Activated T-helper 2 cell treated with anti-CD3 and anti-CD28 coated beads, Interferon-gamma antibody, Interleukin-2, Interleukin-4, amounts not matched to agents 10 μg/mL and 5 μg/mL and 100 μg/mL, durations not matched to agents 14 hours and 24 hours and 36 hours (primary cell): ENCODE measurements at regions not wholly inside any gene's neighbourhood (a gene's known extent, or its start where the extent isn't known, plus 50 kb on each side); places are given as distances from the start of the nearest gene placed in this dataset.

Experiments
- DNase-seq: peaks from one replicate; pipeline ENCODE4 v3.0.0; 2021; ENCODE audit warnings: low spot score
- H3K27ac Mint-ChIP-seq: one replicate; pipeline ENCODE4 v1.8.0; 2021; ENCODE audit warnings: mixed read lengths
- H3K27me3 Mint-ChIP-seq: one replicate; pipeline ENCODE4 v1.8.0; 2021; ENCODE audit warnings: low read depth, mixed read lengths
- H3K36me3 Mint-ChIP-seq: one replicate; pipeline ENCODE4 v1.8.0; 2021; ENCODE audit warnings: low read depth, mixed read lengths
- H3K4me1 Mint-ChIP-seq: one replicate; pipeline ENCODE4 v1.8.0; 2021; ENCODE audit warnings: low read depth, mixed read lengths
- H3K4me3 Mint-ChIP-seq: one replicate; pipeline ENCODE4 v1.8.0; 2021; ENCODE audit warnings: low read depth, mild to moderate bottlenecking, moderate library complexity, mixed read lengths
- H3K9me3 Mint-ChIP-seq: one replicate; pipeline ENCODE4 v1.8.0; 2021; ENCODE audit warnings: mixed read lengths
- intact Hi-C: fragments of 100-400 bp; cut with micrococcal nuclease; formaldehyde crosslinking; loops from one replicate; pipeline ENCODE4 v1.15.1; 2023

DNA sequence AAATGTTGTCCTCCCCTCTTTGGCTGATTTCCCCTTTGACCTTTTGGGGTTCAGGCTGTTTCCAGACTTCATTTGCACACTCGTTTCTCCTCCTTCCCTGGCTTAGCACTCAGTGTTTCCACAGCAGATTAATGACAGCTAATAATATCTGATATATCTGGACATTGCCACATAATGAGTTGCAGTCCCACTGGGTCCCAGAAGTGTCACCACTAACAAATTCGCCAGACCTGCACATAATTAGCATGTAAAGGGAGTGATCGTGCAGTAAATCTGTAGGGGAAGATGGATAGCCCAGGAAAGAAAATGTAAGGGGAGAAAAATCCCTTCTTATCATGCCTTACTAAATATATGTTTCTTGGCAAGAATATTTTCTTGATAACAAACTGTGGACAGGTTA is 922.1 kb downstream of the TFAP2A start:
- no peaks in the 10 kb centered on the region for H3K36me3 Mint-ChIP-seq
- no peak overlapping the region for H3K27ac Mint-ChIP-seq
- no peaks in the 10 kb centered on the region for H3K27me3 Mint-ChIP-seq
- H3K9me3 Mint-ChIP-seq = peaks cover 22% of the 10 kb centered on the region
- no peak overlapping the region for H3K4me3 Mint-ChIP-seq
- no peak for DNase-seq
- H3K4me1 Mint-ChIP-seq = no peaks in the 10 kb centered on the region
- intact Hi-C loops = no loop called here

DNA sequence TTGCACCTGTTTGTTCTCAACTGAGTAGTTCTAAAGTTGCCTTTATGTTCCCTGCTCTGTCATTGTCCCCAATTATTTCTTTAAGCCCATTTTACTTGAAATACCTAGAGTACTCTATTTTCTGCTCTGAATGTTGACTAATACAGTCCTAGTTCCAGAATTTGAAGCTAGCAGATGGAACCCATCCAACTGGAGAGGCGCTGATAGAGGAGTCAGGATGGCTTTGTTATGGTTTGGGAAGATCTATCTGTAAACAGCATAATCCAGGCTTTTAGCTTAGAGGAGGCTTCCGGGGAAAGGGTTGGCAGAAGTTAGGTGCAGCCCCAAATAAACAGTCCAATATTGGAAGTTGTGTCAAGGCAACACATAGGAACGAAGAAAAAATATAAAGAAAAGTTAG is 927.7 kb downstream of the TFAP2A start:
- intact Hi-C loops = no loop called here
- H3K27me3 Mint-ChIP-seq = no peaks in the 10 kb centered on the region
- H3K36me3 Mint-ChIP-seq = no peaks in the 10 kb centered on the region
- H3K4me1 Mint-ChIP-seq = no peaks in the 10 kb centered on the region
- peaks cover 4% of the 10 kb centered on the region for H3K9me3 Mint-ChIP-seq
- no peak overlapping the region for H3K27ac Mint-ChIP-seq
- H3K4me3 Mint-ChIP-seq = no peak overlapping the region
- DNase-seq = no peak

DNA sequence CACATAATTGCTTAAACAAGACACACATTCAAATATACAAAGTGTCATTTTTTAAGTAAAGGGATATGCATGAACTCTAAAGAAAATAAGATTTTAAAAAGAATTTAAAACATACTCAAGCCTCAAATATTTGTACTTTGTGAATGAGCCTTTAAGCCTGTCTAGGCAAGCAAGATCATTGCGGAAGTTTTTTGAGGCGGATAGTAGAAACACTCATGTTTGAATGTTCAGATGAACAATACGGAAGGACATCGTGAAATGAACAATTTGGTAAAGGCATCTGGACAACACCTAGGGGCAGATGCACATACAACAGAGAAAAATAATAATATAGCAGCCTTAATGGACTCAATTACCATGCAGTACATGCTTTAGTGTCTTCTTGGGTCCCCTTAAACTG is 928.9 kb downstream of the TFAP2A start:
- DNase-seq = no peak
- H3K9me3 Mint-ChIP-seq = peaks cover 4% of the 10 kb centered on the region
- H3K4me3 Mint-ChIP-seq = no peak overlapping the region
- H3K27ac Mint-ChIP-seq = no peak overlapping the region
- H3K27me3 Mint-ChIP-seq = no peaks in the 10 kb centered on the region
- H3K36me3 Mint-ChIP-seq = no peaks in the 10 kb centered on the region
- intact Hi-C loops = no loop called here
- H3K4me1 Mint-ChIP-seq = no peaks in the 10 kb centered on the region

DNA sequence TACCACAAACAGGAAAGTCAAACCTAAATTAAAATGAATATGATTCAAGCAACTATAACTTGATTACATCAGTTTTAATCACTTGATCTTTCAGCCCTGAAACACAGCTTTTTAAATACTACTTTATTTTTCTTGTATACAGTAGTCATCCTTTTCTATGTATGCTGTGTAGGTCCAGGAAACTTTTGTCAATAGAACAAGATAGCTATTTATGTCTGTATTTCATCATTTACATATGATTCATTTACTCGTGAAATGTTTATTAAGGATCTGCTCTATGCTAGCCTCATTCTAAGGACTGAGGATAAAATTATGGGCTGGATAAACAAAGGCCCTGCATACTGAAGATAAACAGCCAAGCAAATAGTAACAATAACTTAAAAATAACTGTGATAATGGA is 930.2 kb downstream of the TFAP2A start:
- no peaks in the 10 kb centered on the region for H3K27me3 Mint-ChIP-seq
- no peak overlapping the region for H3K4me3 Mint-ChIP-seq
- no peaks in the 10 kb centered on the region for H3K36me3 Mint-ChIP-seq
- no peak for DNase-seq
- no peak overlapping the region for H3K27ac Mint-ChIP-seq
- H3K9me3 Mint-ChIP-seq = no peaks in the 10 kb centered on the region
- no peaks in the 10 kb centered on the region for H3K4me1 Mint-ChIP-seq
- intact Hi-C loops = no loop called here

DNA sequence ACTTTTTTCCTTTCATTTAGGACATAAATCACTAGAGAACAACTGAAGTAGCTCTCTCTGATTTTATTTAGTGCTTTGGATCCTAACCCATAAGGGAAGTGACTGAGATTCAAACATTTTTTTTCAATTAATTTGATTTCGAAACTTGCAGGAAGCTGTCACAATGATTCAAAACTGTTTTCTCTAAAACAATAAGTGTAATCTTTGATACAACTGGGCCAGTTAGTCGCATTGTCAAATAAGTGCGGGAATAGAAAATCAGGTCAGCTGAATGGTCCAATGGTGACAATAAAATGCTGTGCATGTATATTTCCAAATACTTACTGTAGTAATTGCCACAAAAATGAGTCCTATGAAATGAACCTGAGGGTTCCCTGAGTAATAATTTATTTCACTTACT is 930.8 kb downstream of the TFAP2A start:
- Mint-ChIP-seq H3K9me3 (no peaks in the 10 kb centered on the region), H3K4me3 (no peak overlapping the region), H3K27me3 (no peaks in the 10 kb centered on the region), H3K4me1 (no peaks in the 10 kb centered on the region), H3K27ac (no peak overlapping the region), H3K36me3 (no peaks in the 10 kb centered on the region)
- no peak for DNase-seq
- intact Hi-C loops = no loop called here

DNA sequence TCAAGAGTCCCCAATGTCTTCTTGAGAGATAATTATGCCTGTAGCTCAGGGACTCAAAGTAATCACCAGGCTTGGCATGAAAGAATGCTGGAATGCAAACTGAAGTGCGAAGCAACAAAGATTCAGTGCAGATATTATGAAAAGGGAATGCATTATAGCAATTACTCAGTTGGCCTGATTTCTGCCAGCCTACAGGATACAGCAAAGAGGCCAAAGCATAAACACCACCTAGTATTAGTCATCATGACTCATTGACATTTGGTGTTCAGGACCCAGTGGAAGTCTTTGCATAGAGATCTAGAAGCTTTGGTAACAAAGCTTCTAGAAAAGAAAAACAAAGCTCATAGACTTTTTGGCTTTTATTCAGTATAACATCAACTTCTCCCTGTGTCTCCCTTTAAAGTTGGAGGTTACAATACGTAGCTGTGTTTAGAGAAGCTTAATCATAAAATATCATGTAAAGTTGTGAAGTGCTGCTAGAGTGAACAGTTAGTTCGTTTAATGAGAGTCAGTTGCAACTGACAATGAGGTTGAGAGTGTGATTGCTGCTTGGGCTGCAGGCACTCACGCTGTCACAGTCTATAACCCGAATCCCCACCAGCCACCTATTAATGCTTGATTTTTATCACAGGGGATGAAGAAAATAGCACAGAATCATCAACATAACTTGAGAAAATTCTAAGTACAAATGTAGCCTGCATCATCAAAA is 932.7 kb downstream of the TFAP2A start:
- Mint-ChIP-seq H3K4me3 (no peak overlapping the region), H3K4me1 (no peaks in the 10 kb centered on the region), H3K9me3 (no peaks in the 10 kb centered on the region), H3K36me3 (no peaks in the 10 kb centered on the region), H3K27me3 (no peaks in the 10 kb centered on the region), H3K27ac (no peak overlapping the region)
- DNase-seq = no peak
- intact Hi-C loops = no loop called here

DNA sequence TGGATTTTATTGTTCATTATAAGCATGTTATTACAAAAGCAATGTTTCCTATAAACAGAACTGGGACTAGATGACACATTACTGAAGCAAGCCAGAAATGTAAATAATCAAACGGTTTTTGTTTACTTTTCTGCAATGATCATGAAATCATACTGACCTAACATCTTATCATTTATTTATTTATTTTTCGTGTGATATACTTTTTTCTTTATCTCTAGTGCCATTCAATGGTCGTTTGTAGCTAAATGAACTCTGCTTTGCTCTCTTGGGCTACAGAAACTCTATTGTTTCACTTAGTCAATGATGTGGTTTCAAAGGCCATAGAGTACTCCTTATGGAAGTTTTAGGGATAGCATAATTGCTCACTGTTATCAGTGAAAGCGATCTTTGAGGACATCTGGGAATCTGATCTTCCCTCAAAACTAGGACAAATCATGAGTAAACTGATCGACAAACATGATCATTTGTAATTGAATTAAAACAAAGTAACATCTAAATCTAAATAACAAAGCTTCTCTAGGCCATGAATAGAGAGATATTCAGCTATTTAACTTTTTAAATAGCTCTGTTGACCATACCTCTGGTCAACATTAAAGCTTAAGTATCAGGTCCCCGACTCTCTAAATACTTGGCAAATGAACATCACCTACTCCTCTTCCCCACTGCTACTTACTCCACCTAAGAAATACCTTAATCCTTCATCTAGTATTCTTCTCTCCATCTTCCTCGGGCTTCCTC is 933.4 kb downstream of the TFAP2A start:
- no peaks in the 10 kb centered on the region for H3K27me3 Mint-ChIP-seq
- H3K4me3 Mint-ChIP-seq = no peak overlapping the region
- DNase-seq = no peak
- intact Hi-C loops = no loop called here
- H3K9me3 Mint-ChIP-seq = no peaks in the 10 kb centered on the region
- H3K27ac Mint-ChIP-seq = no peak overlapping the region
- no peaks in the 10 kb centered on the region for H3K4me1 Mint-ChIP-seq
- no peaks in the 10 kb centered on the region for H3K36me3 Mint-ChIP-seq

DNA sequence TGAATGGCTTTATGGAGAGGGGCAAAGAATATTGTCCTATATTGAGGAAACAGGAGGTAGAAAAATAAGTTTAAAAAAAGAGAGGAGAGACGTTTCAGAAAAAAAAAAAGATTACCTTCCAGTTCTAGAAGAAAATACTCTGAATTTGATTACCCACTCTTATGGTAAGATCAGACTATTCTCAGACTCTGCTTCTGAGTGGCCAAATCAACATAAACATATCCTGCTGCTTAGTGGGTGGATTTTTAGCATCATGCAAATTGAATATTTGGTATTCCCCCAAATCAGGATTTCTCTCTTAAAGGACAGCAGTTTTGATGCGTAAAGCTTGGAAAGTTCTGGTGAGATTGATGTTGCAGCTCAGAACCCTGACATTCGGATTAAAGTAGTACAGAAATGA is 946.6 kb downstream of the TFAP2A start:
- Mint-ChIP-seq H3K4me1 (no peaks in the 10 kb centered on the region), H3K36me3 (no peaks in the 10 kb centered on the region), H3K9me3 (peaks cover 7% of the 10 kb centered on the region), H3K27me3 (no peaks in the 10 kb centered on the region), H3K4me3 (no peak overlapping the region), H3K27ac (no peak overlapping the region)
- intact Hi-C loops = no loop called here
- no peak for DNase-seq

DNA sequence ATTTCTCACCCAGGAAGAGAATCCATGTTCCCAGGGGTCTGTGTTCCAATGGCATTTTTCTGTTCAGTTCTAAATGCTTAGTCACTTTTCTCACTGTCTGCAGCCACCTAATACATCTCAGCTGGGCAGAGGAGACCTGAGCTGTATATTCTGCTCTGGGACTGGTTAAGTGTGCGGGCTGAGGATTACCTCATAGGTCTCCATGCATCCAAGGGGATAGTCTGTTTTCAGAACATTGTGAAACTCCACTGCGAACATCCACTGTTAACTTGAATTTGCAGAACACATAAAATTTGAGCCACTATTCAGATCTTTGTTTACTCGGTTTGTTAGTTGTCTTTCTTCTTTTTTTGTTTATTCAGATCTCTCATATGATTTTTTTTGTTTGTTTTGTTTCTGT is 947.1 kb downstream of the TFAP2A start:
- no peaks in the 10 kb centered on the region for H3K36me3 Mint-ChIP-seq
- no peak overlapping the region for H3K4me3 Mint-ChIP-seq
- no peaks in the 10 kb centered on the region for H3K27me3 Mint-ChIP-seq
- no peak overlapping the region for H3K27ac Mint-ChIP-seq
- intact Hi-C loops = no loop called here
- peaks cover 7% of the 10 kb centered on the region for H3K9me3 Mint-ChIP-seq
- H3K4me1 Mint-ChIP-seq = no peaks in the 10 kb centered on the region
- DNase-seq = no peak

DNA sequence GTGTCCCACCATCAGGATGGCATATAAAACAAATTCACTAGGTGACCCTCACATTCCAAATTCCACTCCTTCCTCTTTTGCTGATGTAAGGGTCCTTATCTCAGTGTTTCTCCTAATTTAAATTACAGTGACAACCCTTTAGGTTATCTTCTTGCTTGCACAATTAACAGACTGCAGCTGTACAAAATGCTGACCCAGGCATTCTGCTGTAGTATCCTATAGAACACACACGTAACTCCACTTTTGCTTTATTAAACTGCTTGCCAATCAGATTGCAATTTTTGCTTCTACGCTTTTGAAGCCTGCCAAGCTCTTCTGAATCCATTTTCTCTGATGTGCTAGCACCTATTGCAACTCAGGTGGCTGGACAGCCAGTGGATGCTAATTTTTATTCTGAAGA is 950.3 kb downstream of the TFAP2A start:
- H3K36me3 Mint-ChIP-seq = no peaks in the 10 kb centered on the region
- H3K4me3 Mint-ChIP-seq = no peak overlapping the region

DNA sequence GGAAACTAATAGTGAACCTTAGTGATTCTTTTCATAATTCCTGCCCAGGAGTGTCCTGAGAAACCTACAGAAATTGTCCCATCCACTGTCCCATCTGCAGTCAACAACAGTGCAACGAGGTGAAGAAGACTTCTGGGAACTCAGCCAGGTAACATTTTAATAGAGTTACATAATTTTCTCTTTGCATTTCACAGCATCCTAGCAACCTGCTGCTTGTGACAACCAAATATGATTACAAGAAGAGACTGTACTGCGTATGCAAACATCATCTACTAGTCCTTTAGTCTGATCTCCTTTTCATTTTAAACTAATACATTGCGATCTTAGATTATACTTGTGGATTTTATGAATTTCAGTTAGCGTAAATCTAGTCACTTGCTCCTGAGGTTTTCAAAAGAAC is 951.6 kb downstream of the TFAP2A start:
- no peaks in the 10 kb centered on the region for H3K36me3 Mint-ChIP-seq
- H3K9me3 Mint-ChIP-seq = no peaks in the 10 kb centered on the region
- H3K4me1 Mint-ChIP-seq = no peaks in the 10 kb centered on the region
- intact Hi-C loops = no loop called here
- no peak for DNase-seq
- H3K27me3 Mint-ChIP-seq = no peaks in the 10 kb centered on the region
- no peak overlapping the region for H3K4me3 Mint-ChIP-seq
- H3K27ac Mint-ChIP-seq = no peak overlapping the region

More for the DNA sequence above, 950.3 kb downstream of the TFAP2A start:
- Mint-ChIP-seq H3K27ac (no peak overlapping the region), H3K4me1 (no peaks in the 10 kb centered on the region), H3K27me3 (no peaks in the 10 kb centered on the region), H3K9me3 (no peaks in the 10 kb centered on the region)
- intact Hi-C loops = no loop called here
- DNase-seq = no peak

DNA sequence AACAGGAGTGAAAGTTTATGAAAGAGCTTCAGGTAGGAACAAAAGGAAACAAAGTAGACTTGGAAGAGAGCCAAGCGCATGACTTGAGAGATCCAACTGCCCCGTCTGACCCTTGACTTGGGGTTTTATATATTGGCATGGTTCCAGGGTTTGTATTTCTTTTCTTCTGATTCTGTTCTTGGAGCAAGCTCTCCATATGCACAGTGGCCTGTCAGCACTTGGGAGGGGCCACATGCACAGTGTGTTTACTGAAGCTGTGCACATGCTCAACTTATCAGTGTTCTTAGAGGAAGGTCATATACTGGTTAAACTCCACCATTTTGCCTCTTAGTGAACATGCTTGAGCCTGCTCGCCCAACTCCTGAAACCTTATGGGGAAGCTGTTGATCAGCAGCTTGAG is 953.7 kb downstream of the TFAP2A start:
- no peaks in the 10 kb centered on the region for H3K36me3 Mint-ChIP-seq
- H3K27ac Mint-ChIP-seq = no peak overlapping the region
- H3K27me3 Mint-ChIP-seq = no peaks in the 10 kb centered on the region
- no peaks in the 10 kb centered on the region for H3K9me3 Mint-ChIP-seq
- H3K4me3 Mint-ChIP-seq = no peak overlapping the region
- H3K4me1 Mint-ChIP-seq = no peaks in the 10 kb centered on the region
- intact Hi-C loops = no loop called here
- no peak for DNase-seq

DNA sequence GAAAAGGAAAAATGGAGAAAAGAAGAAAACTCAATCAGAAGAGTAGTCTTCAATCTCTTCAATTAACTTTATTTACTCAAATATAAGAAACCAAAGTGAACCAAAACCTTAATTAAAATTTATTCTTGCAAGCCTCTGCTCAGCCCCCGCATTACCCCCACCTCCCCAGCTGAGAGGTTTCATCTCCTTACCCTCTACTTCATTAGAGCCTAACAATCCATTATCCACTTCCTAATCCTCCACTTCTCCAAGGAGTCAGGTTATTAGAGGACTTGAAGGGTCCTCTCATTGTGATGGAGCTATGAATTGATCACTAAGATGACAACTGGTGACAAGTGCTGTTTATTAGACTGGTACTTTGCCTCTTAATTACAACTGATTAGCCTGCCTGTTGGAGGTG is 956.5 kb downstream of the TFAP2A start:
- Mint-ChIP-seq H3K9me3 (no peaks in the 10 kb centered on the region), H3K27me3 (no peaks in the 10 kb centered on the region), H3K4me1 (no peaks in the 10 kb centered on the region), H3K36me3 (no peaks in the 10 kb centered on the region), H3K27ac (no peak overlapping the region), H3K4me3 (no peak overlapping the region)
- no peak for DNase-seq
- intact Hi-C loops = no loop called here
